ENCODE measurements at regions not wholly inside any gene's neighbourhood (a gene's known extent, or its start where the extent isn't known, plus 50 kb on each side); places are given as distances from the start of the nearest gene placed in this dataset.

DNA sequence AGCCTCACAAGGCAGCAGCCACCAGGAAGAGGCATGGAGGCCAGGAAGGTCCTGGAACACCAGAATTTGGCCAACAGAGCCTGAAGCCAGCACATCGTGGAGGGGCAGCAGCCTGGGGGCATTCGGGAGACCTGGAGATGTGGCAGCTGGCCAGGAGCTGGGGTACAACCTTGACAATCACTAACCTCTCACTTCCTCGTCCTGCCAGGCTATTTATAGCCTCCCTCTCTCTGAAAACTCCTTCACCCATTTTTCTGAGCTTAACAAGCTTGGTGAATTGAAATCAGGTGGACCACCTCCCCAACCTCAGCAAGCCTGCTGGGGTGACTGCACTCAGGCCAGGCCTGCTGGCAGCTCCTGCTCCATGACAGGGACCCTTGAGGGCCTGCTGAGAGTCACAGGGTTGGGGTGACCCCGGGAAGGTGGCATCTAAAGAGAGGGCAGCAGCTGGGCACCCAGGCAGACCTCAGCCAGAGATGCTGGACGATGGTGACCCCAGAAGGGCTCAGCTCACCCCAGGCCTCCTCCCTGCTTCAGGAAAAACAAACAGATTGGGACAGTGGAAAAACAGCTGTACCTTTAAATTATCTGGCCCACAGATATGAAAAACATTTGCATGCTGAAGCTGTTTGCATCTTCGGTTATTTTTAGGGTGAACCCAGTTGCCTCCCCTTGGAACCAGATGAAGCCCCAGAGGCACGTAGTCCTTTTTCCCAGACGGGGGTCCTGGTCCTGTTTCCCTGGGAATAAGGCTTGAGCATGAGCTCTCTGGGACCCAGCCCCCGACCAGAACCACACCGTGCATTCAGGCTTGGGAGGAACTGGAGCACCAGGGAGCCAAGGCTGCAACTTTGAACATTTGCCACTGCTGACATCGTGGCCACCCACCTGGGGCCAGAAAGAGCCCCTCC is 67.0 kb downstream of the PITPNM2 start:
- no peaks in the 10 kb centered on the region for H3K36me3 ChIP-seq (ENCODE audit: control insufficient read depth in 2 of 2, extremely low read depth in 1 of 2, insufficient read depth in 2 of 2, low read length in 2 of 2)
- no peaks in the 10 kb centered on the region for H3K79me2 ChIP-seq (ENCODE audit: control insufficient read depth, insufficient read depth, low read length)
- no peak overlapping the region for H3K4me3 ChIP-seq (replicated peaks in 1 of 3; ENCODE audit: insufficient read depth in 1 of 3, low read depth in 1 of 3, low read length in 3 of 3)
- H3K9me3 ChIP-seq (replicated peaks; ENCODE audit: control insufficient read depth, insufficient read depth, low read length), result no peaks in the 10 kb centered on the region
- no peaks in the 10 kb centered on the region for H3K9me1 ChIP-seq (replicated peaks; ENCODE audit: control insufficient read depth, extremely low read depth, insufficient read depth, low read length)
- no peak overlapping the region for H3K27ac ChIP-seq (ENCODE audit: insufficient read depth, low read depth, low read length)
- dilution Hi-C loops (cut with MboI; ENCODE audit: extremely low pct_ligation_motif_present, low sequenced_read_pairs) (no loop called here), intact Hi-C loops (cut with micrococcal nuclease) (no loop called here)
- H3K4me2 ChIP-seq (ENCODE audit: insufficient read depth, low read length), result no peak overlapping the region
- H2AFZ ChIP-seq (ENCODE audit: low read depth, low read length), result no peak overlapping the region
- H3K27me3 ChIP-seq (ENCODE audit: control insufficient read depth in 2 of 2, insufficient read depth in 2 of 2, low read length in 2 of 2), result no peaks in the 10 kb centered on the region
- DNase-seq (ENCODE audit: low read depth, low spot score) (no peak), FAIRE-seq (no peak)
- peaks cover 17% of the 10 kb centered on the region for H3K4me1 ChIP-seq (ENCODE audit: control insufficient read depth, extremely low read depth, insufficient read depth, low read length)
- no peaks in the 10 kb centered on the region for H4K20me1 ChIP-seq (replicated peaks; ENCODE audit: control insufficient read depth, extremely low read depth, insufficient read depth, low read length)
- BruUV-seq (replicated peaks), result no TSS peak
- CTCF ChIA-PET, result interaction anchor here (0.9 to 1.0 kb wide), 3 partner anchors 15 to 67 kb away, joined by 3 to 5 read pairs (median 3); partner anchors contain the start of gene PITPNM2
- H3K9ac ChIP-seq (replicated peaks; ENCODE audit: extremely low read depth, insufficient read depth, low read length), result no peak overlapping the region
- TF ChIP-seq, protein P1, sequence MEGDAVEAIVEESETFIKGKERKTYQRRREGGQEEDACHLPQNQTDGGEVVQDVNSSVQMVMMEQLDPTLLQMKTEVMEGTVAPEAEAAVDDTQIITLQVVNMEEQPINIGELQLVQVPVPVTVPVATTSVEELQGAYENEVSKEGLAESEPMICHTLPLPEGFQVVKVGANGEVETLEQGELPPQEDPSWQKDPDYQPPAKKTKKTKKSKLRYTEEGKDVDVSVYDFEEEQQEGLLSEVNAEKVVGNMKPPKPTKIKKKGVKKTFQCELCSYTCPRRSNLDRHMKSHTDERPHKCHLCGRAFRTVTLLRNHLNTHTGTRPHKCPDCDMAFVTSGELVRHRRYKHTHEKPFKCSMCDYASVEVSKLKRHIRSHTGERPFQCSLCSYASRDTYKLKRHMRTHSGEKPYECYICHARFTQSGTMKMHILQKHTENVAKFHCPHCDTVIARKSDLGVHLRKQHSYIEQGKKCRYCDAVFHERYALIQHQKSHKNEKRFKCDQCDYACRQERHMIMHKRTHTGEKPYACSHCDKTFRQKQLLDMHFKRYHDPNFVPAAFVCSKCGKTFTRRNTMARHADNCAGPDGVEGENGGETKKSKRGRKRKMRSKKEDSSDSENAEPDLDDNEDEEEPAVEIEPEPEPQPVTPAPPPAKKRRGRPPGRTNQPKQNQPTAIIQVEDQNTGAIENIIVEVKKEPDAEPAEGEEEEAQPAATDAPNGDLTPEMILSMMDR (IDR thresholded peaks at IDR 0.05; ENCODE audit: extremely low read depth in 1 of 2, insufficient read depth in 1 of 2, low read depth in 1 of 2, low read length in 2 of 2), result no peak
- no peak for TF ChIP-seq EZH2 (IDR thresholded peaks at IDR 0.05; ENCODE audit: borderline replicate concordance, low read depth, low read length, severe bottlenecking)
- TF ChIP-seq, protein P2, sequence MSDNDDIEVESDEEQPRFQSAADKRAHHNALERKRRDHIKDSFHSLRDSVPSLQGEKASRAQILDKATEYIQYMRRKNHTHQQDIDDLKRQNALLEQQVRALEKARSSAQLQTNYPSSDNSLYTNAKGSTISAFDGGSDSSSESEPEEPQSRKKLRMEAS (IDR thresholded peaks at IDR 0.05; ENCODE audit: insufficient read depth, insufficient read length), result no peak
- no peak for TF ChIP-seq FOS (IDR thresholded peaks at IDR 0.05; ENCODE audit: borderline replicate concordance, insufficient read depth, low read length)
- TF ChIP-seq POLR2AphosphoS5 (IDR thresholded peaks at IDR 0.05; ENCODE audit: insufficient read depth, low read depth, low read length), result no peak
- TF ChIP-seq JUN (IDR thresholded peaks at IDR 0.05; ENCODE audit: borderline replicate concordance, insufficient read depth, insufficient read length, low read depth), result no peak
- TF ChIP-seq MYC (IDR thresholded peaks at IDR 0.05; ENCODE audit: low read depth, low read length), result no peak
- no peak for TF ChIP-seq POLR2A (IDR thresholded peaks at IDR 0.05; ENCODE audit: low read depth, low read length)
- TF ChIP-seq GATA2 (IDR thresholded peaks at IDR 0.05; ENCODE audit: insufficient read depth, insufficient read length, low read depth, low read length), result no peak
- POLR2A ChIA-PET, result no interaction called here

All from endothelial cell of umbilical vein (primary cell).